ENCODE measurements at regions not wholly inside any gene's neighbourhood (a gene's known extent, or its start where the extent isn't known, plus 50 kb on each side); places are given as distances from the start of the nearest gene placed in this dataset.

- TF ChIP-seq CTCF (IDR thresholded peaks at IDR 0.05) = no peak
- no peak for TF ChIP-seq POLR2A (IDR thresholded peaks at IDR 0.05)
- TF ChIP-seq EP300 (IDR thresholded peaks at IDR 0.05) = no peak
- no peak for TF ChIP-seq POLR2AphosphoS5 (IDR thresholded peaks at IDR 0.05)
Measured at GRCh38 chr5:39717176-39717897, 292.6 kb upstream of the DAB2 start.
